HepG2 (cell line): ENCODE measurements at regions not wholly inside any gene's neighbourhood (a gene's known extent, or its start where the extent isn't known, plus 50 kb on each side); places are given as distances from the start of the nearest gene placed in this dataset.

Experiments
- ATAC-seq: fragments of 200-7000 bp; cut with Tn5 transposase; 3 replicates; pipeline ENCODE4 v1.9.1; 2020; ENCODE audit warnings: mild to moderate bottlenecking, moderate library complexity
- BruUV-seq: library from RNA; stranded (reverse); fragments of 400-500 nt; replicated peaks from 2 replicates; lab custom pipeline; 2021; lab: Mats Ljungman, UMichigan
- CTCF ChIA-PET: fragments of 300-600 bp; formaldehyde crosslinking; extraction: SDS; loops from one replicate; lab custom pipeline; 2021; ENCODE audit warnings: low total read pairs, inconsistent platforms, low intra/inter-chr PET ratio; lab: Yijun Ruan, JAX
- POLR2A ChIA-PET: fragments of 350-600 bp; sonication (Branson Sonifier 250); formaldehyde crosslinking; loops from one replicate; lab custom pipeline; 2020; ENCODE audit warnings: antibody characterized with exemption, inconsistent platforms; lab: Yijun Ruan, JAX
- DNase-seq: peaks from one replicate; pipeline ENCODE4 v3.0.0-alpha.2; 2015; ENCODE audit warnings: low spot score
- FAIRE-seq: peaks from 3 replicates; lab custom pipeline; 2011; peaks lifted over from hg19 to GRCh38; lab: Jason Lieb, UNC
- H2AFZ ChIP-seq: one replicate; pipeline ENCODE4 v1.6.1; 2011; ENCODE audit warnings: low read length, inconsistent platforms
- H3K27ac ChIP-seq: fragments of 300-600 bp; 3 replicates; pipeline ENCODE4 v1.8.0; 2011; ENCODE audit warnings: mixed run types, mild to moderate bottlenecking, mixed read lengths, low read length, inconsistent platforms; ENCODE audit not compliant: insufficient read depth; ENCODE audit errors: extremely low read length
- H3K27me3 ChIP-seq, 2 experiments: fragments of 200-600 bp in 1 of 2; 2 replicates in 1 of 2; 3 replicates in 1 of 2; pipeline versions ENCODE4 v1.6.0 to v1.8.0; 2011; ENCODE audit warnings: low read length in 2 of 2, mild to moderate bottlenecking in 2 of 2, moderate library complexity in 2 of 2, inconsistent platforms in 1 of 2; ENCODE audit not compliant: insufficient read depth in 2 of 2, control insufficient read depth in 1 of 2
- H3K36me3 ChIP-seq, 2 experiments: fragments of 200-600 bp in 1 of 2; replicated peaks in 1 of 2; 2 replicates in 1 of 2; 3 replicates in 1 of 2; pipeline versions ENCODE4 v1.5.1 to v1.8.0; 2011; ENCODE audit warnings: low read length in 2 of 2, inconsistent platforms in 1 of 2; ENCODE audit not compliant: insufficient read depth in 2 of 2, control insufficient read depth in 1 of 2
- H3K4me1 ChIP-seq: 2 replicates; pipeline ENCODE4 v1.5.1; 2012; ENCODE audit warnings: low read length, inconsistent platforms; ENCODE audit not compliant: insufficient read depth
- H3K4me2 ChIP-seq: 2 replicates; pipeline ENCODE4 v1.6.0; 2011; ENCODE audit warnings: low read depth, low read length, inconsistent platforms
- H3K4me3 ChIP-seq, 3 experiments: fragments of 200-600 bp in 1 of 3; sonication (generic), shearing (Covaris generic) in 1 of 3; replicated peaks in 1 of 3; 2 replicates each; pipeline ENCODE4 v1.5.1; 2011 to 2016; ENCODE audit warnings: low read length in 3 of 3, inconsistent platforms in 2 of 3, low read depth in 2 of 3, mild to moderate bottlenecking in 2 of 3, control low read depth in 1 of 3, mixed read lengths in 1 of 3; ENCODE audit not compliant: insufficient read depth in 1 of 3
- H3K79me2 ChIP-seq: one replicate; pipeline ENCODE4 v1.6.1; 2011; ENCODE audit warnings: low read length, inconsistent platforms; ENCODE audit not compliant: insufficient read depth
- H3K9ac ChIP-seq: 2 replicates; pipeline ENCODE4 v1.6.0; 2011; ENCODE audit warnings: mild to moderate bottlenecking, low read depth, low read length, inconsistent platforms; ENCODE audit not compliant: insufficient read depth
- H3K9me3 ChIP-seq: 2 replicates; pipeline ENCODE4 v1.5.1; 2012; ENCODE audit warnings: mild to moderate bottlenecking, low read length
- H4K20me1 ChIP-seq: 2 replicates; pipeline ENCODE4 v1.6.0; 2011; ENCODE audit warnings: inconsistent platforms, mild to moderate bottlenecking, low read length, moderate library complexity; ENCODE audit not compliant: insufficient read depth
- CHCHD3 ChIP-seq: sonication (generic); formaldehyde crosslinking; IDR thresholded peaks from 2 replicates; pipeline ENCODE4 v1.8.0; 2022; ENCODE audit warnings: mild to moderate bottlenecking, missing genetic modification reagents, moderate library complexity
- DNMT1 ChIP-seq: sonication (generic); formaldehyde crosslinking; IDR thresholded peaks from 2 replicates; pipeline ENCODE4 v1.5.1; 2020; ENCODE audit warnings: mild to moderate bottlenecking, missing genetic modification reagents
- DNMT3B ChIP-seq: conservative IDR thresholded peaks from 2 replicates; pipeline ENCODE4 v1.6.1; 2016; ENCODE audit warnings: missing biosample characterization, control low read depth
- KAT7 ChIP-seq: IDR thresholded peaks from 2 replicates; pipeline ENCODE4 v1.6.1; 2018; ENCODE audit warnings: borderline replicate concordance, missing compliant biosample characterization
- MBNL3 ChIP-seq: fragments of 250-450 bp; sonication (Bioruptor Pico); conservative IDR thresholded peaks from 2 replicates; pipeline ENCODE4 v1.8.0; 2022; ENCODE audit warnings: mild to moderate bottlenecking, inconsistent platforms
- NCOA1 ChIP-seq: sonication (generic); formaldehyde crosslinking; IDR thresholded peaks from 2 replicates; pipeline ENCODE4 v1.9.0; 2021; ENCODE audit warnings: missing genetic modification reagents
- NFE2L1 ChIP-seq: sonication (generic); formaldehyde crosslinking; IDR thresholded peaks from 2 replicates; pipeline ENCODE4 v1.4.0; 2020; ENCODE audit warnings: missing genetic modification reagents, mild to moderate bottlenecking, borderline replicate concordance
- NKX3-1 ChIP-seq: sonication (generic); formaldehyde crosslinking; IDR thresholded peaks from 2 replicates; pipeline ENCODE4 v1.5.0; 2020; ENCODE audit warnings: missing genetic modification reagents
- PITX1 ChIP-seq: sonication (generic); formaldehyde crosslinking; IDR thresholded peaks from 2 replicates; pipeline ENCODE4 v1.5.1; 2020; ENCODE audit warnings: mild to moderate bottlenecking, missing genetic modification reagents
- POGZ ChIP-seq: sonication (generic); formaldehyde crosslinking; IDR thresholded peaks from 2 replicates; pipeline ENCODE4 v1.4.0; 2020; ENCODE audit warnings: mild to moderate bottlenecking, missing genetic modification reagents
- SIN3A ChIP-seq: IDR thresholded peaks from 2 replicates; pipeline ENCODE4 v1.6.1; 2011; ENCODE audit warnings: low read depth, mild to moderate bottlenecking, control low read depth, low read length, borderline replicate concordance
- SP2 ChIP-seq: sonication (generic); formaldehyde crosslinking; IDR thresholded peaks from 2 replicates; pipeline ENCODE4 v1.5.1; 2020; ENCODE audit warnings: mild to moderate bottlenecking, missing genetic modification reagents
- TAF15 ChIP-seq: fragments of 200-400 bp; formaldehyde crosslinking; IDR thresholded peaks from one replicate; pipeline ENCODE4 v1.6.1; 2018; ENCODE audit warnings: mild to moderate bottlenecking, low read depth, low read length; ENCODE audit not compliant: poor library complexity, severe bottlenecking
- ZMYM2 ChIP-seq: sonication (generic); formaldehyde crosslinking; IDR thresholded peaks from 2 replicates; pipeline ENCODE4 v1.8.0; 2022; ENCODE audit warnings: mild to moderate bottlenecking, missing genetic modification reagents
- WGBS: methylation state at CpG from one replicate; pipeline ENCODE4 v1.1.6; 2017; ENCODE audit warnings: low lambda C conversion rate; 5-methylcytosine and 5-hydroxymethylcytosine counted together
- in situ Hi-C: cut with HindIII; loops from 2 replicates; pipeline ENCODE4 v1.10.0; 2017; ENCODE audit warnings: low pct_unique_long_range_greater_than_20kb; ENCODE audit not compliant: extremely low pct_ligation_motif_present
- intact Hi-C: fragments of 100-400 bp; cut with micrococcal nuclease; formaldehyde crosslinking; loops from one replicate; pipeline ENCODE4 v1.10.0; 2022; ENCODE audit not compliant: unreplicated experiment
- TF ChIP-seq, protein P1 (sequence below): sonication (generic); formaldehyde crosslinking; IDR thresholded peaks from 2 replicates; pipeline ENCODE4 v1.8.0; 2022; ENCODE audit warnings: low read depth, missing genetic modification reagents

DNA sequence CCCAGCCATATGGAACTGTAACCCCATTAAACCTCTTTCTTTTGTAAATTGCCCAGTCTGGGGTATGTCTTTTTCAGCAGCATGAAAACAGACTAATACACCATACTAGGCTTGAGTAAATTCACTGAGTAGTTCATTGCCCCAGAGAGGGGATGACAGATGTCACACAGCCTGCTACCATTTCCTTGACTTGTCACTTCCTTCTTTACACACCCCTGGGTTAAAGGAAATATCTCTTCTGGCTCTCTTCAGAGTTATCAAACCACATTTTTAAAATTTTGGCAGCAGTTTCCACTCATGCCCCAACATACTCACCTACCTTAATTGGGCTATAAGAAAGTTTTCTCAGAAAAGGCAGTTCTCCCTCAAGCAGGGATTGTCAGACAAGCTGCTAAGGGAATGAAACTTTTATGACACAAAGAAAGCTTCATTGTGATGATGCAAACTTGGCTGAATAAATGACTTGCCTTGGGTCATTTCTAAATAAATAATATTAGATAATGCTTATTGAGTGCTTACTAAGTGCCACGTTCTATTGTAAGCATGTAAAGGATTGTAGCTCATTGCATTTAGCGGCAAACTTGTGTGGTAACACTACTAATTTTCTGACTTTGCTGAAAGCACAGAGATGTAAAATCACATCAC, 68.0 kb upstream of the RBMS3 start:
- H3K4me3 ChIP-seq: no peak overlapping the region
- H3K79me2 ChIP-seq: no peaks in the 10 kb centered on the region
- no peak for DNase-seq
- no peak overlapping the region for H3K9ac ChIP-seq
- no peak overlapping the region for H3K4me2 ChIP-seq
- no peaks in the 10 kb centered on the region for H4K20me1 ChIP-seq
- H3K36me3 ChIP-seq: no peaks in the 10 kb centered on the region
- H3K27me3 ChIP-seq: no peaks in the 10 kb centered on the region
- in situ Hi-C loops (no loop called here), intact Hi-C loops (no loop called here)
- H3K27ac ChIP-seq: no peak overlapping the region
- FAIRE-seq: no peak
- ChIA-PET POLR2A (no interaction called here), CTCF (no interaction called here)
- WGBS: 6% methylated on average over 2 of the region's 2 CpGs
- no peak overlapping the region for H2AFZ ChIP-seq
- ATAC-seq: no peak
- no peaks in the 10 kb centered on the region for H3K4me1 ChIP-seq
- no TSS peak for BruUV-seq
- no peaks in the 10 kb centered on the region for H3K9me3 ChIP-seq
- no peak for TF ChIP-seq ZMYM2 (CRISPR knock-in tag)
- TF ChIP-seq DNMT3B (CRISPR knock-in tag): no peak
- no peak for TF ChIP-seq MBNL3
- TF ChIP-seq SIN3A: no peak
- no peak for TF ChIP-seq NFE2L1 (CRISPR knock-in tag)
- no peak for TF ChIP-seq KAT7 (CRISPR knock-in tag)
- TF ChIP-seq CHCHD3 (CRISPR knock-in tag): no peak
- no peak for TF ChIP-seq PITX1 (CRISPR knock-in tag)
- no peak for TF ChIP-seq NKX3-1 (CRISPR knock-in tag)
- TF ChIP-seq SP2 (CRISPR knock-in tag): no peak
- TF ChIP-seq NCOA1 (CRISPR knock-in tag): no peak
- no peak for TF ChIP-seq DNMT1
- TF ChIP-seq, protein P1, sequence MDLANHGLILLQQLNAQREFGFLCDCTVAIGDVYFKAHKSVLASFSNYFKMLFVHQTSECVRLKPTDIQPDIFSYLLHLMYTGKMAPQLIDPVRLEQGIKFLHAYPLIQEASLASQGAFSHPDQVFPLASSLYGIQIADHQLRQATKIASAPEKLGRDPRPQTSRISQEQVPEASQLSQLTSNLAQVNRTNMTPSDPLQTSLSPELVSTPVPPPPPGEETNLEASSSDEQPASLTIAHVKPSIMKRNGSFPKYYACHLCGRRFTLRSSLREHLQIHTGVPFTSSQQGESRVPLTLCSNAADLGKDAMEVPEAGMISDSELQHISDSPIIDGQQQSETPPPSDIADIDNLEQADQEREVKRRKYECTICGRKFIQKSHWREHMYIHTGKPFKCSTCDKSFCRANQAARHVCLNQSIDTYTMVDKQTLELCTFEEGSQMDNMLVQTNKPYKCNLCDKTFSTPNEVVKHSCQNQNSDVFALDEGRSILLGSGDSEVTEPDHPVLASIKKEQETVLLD: no peak
- no peak for TF ChIP-seq TAF15
- TF ChIP-seq POGZ (CRISPR knock-in tag): no peak
